ENCODE measurements at regions not wholly inside any gene's neighbourhood (a gene's known extent, or its start where the extent isn't known, plus 50 kb on each side); places are given as distances from the start of the nearest gene placed in this dataset.
A peak's percentile ranks its signal among the peaks of the same experiment; 100 is the strongest.

GRCh38 chr3:117495620-117496019 is 786.0 kb downstream of the TUSC7 start:
- H3K27me3 ChIP-seq (ENCODE audit: insufficient read depth, low read length) = no peaks in the 10 kb centered on the region
- DNase-seq (ENCODE audit: low read depth) = peak; percentile 2
- no peak overlapping the region for H3K27ac ChIP-seq (ENCODE audit: low read depth, low read length)
- Mint-ChIP-seq H3K36me3 (ENCODE audit: low read depth, unreplicated experiment) (no peaks in the 10 kb centered on the region), H3K4me1 (ENCODE audit: low read depth, unreplicated experiment) (no peaks in the 10 kb centered on the region), H3K27ac (ENCODE audit: unreplicated experiment) (no peak overlapping the region), H3K9me3 (ENCODE audit: unreplicated experiment) (no peaks in the 10 kb centered on the region), H3K4me3 (ENCODE audit: unreplicated experiment) (no peak overlapping the region), H3K27me3 (ENCODE audit: low read depth, unreplicated experiment) (no peaks in the 10 kb centered on the region)
- H4K20me1 ChIP-seq (ENCODE audit: insufficient read depth, low read length) = no peaks in the 10 kb centered on the region
- no peak overlapping the region for H3K4me3 ChIP-seq (ENCODE audit: insufficient read depth, low read depth, low read length)
- TF ChIP-seq CTCF (IDR thresholded peaks at IDR 0.05; ENCODE audit: insufficient read depth, low read depth, low read length) (no peak), EZH2 (IDR thresholded peaks at IDR 0.05; ENCODE audit: insufficient read depth, low read length) (no peak)
- H3K4me1 ChIP-seq (ENCODE audit: insufficient read depth, low read length) = no peaks in the 10 kb centered on the region
- H3K79me2 ChIP-seq (ENCODE audit: insufficient read depth, low read length) = no peaks in the 10 kb centered on the region
- no peak overlapping the region for H2AFZ ChIP-seq (ENCODE audit: low read depth, low read length)
- H3K9me3 ChIP-seq (ENCODE audit: insufficient read depth, low read depth, low read length) = no peaks in the 10 kb centered on the region
- H3K4me2 ChIP-seq (ENCODE audit: low read length) = no peak overlapping the region
- FAIRE-seq = no peak
- no peak overlapping the region for H3K9ac ChIP-seq (ENCODE audit: low read length)
- H3K36me3 ChIP-seq (ENCODE audit: insufficient read depth, low read length) = no peaks in the 10 kb centered on the region

- TF ChIP-seq EZH2 (IDR thresholded peaks at IDR 0.05; ENCODE audit: insufficient read depth, low read length) (no peak), CTCF (IDR thresholded peaks at IDR 0.05; ENCODE audit: insufficient read depth, low read depth, low read length) (no peak)
- Histone ChIP-seq H3K4me3 (ENCODE audit: insufficient read depth, low read depth, low read length) (no peak overlapping the region), H2AFZ (ENCODE audit: low read depth, low read length) (no peak overlapping the region), H3K4me1 (ENCODE audit: insufficient read depth, low read length) (no peaks in the 10 kb centered on the region), H3K4me2 (ENCODE audit: low read length) (no peak overlapping the region), H3K27ac (ENCODE audit: low read depth, low read length) (no peak overlapping the region), H3K79me2 (ENCODE audit: insufficient read depth, low read length) (no peaks in the 10 kb centered on the region), H3K27me3 (ENCODE audit: insufficient read depth, low read length) (no peaks in the 10 kb centered on the region), H3K9ac (ENCODE audit: low read length) (no peak overlapping the region), H3K9me3 (ENCODE audit: insufficient read depth, low read depth, low read length) (no peaks in the 10 kb centered on the region), H4K20me1 (ENCODE audit: insufficient read depth, low read length) (no peaks in the 10 kb centered on the region), H3K36me3 (ENCODE audit: insufficient read depth, low read length) (no peaks in the 10 kb centered on the region)
- no peak for DNase-seq (ENCODE audit: low read depth)
- H3K4me1 Mint-ChIP-seq (ENCODE audit: low read depth, unreplicated experiment) = no peaks in the 10 kb centered on the region
- no peak overlapping the region for H3K27ac Mint-ChIP-seq (ENCODE audit: unreplicated experiment)
- no peak for FAIRE-seq
- H3K36me3 Mint-ChIP-seq (ENCODE audit: low read depth, unreplicated experiment) = no peaks in the 10 kb centered on the region
- no peak overlapping the region for H3K4me3 Mint-ChIP-seq (ENCODE audit: unreplicated experiment)
- H3K27me3 Mint-ChIP-seq (ENCODE audit: low read depth, unreplicated experiment) = no peaks in the 10 kb centered on the region
- H3K9me3 Mint-ChIP-seq (ENCODE audit: unreplicated experiment) = no peaks in the 10 kb centered on the region
Measured at GRCh38 chr3:117499189-117499870, 789.8 kb downstream of the TUSC7 start.

- no peak overlapping the region for H3K9ac ChIP-seq (ENCODE audit: low read length)
- Mint-ChIP-seq H3K27me3 (ENCODE audit: low read depth, unreplicated experiment) (no peaks in the 10 kb centered on the region), H3K4me3 (ENCODE audit: unreplicated experiment) (no peak overlapping the region), H3K9me3 (ENCODE audit: unreplicated experiment) (peaks cover 2% of the 10 kb centered on the region), H3K27ac (ENCODE audit: unreplicated experiment) (no peak overlapping the region), H3K36me3 (ENCODE audit: low read depth, unreplicated experiment) (no peaks in the 10 kb centered on the region), H3K4me1 (ENCODE audit: low read depth, unreplicated experiment) (peaks cover 9% of the 10 kb centered on the region)
- DNase-seq (ENCODE audit: low read depth) (no peak), FAIRE-seq (no peak)
- H2AFZ ChIP-seq (ENCODE audit: low read depth, low read length) = no peak overlapping the region
- no peaks in the 10 kb centered on the region for H3K27me3 ChIP-seq (ENCODE audit: insufficient read depth, low read length)
- no peak overlapping the region for H3K4me2 ChIP-seq (ENCODE audit: low read length)
- H3K27ac ChIP-seq (ENCODE audit: low read depth, low read length) = no peak overlapping the region
- TF ChIP-seq CTCF (IDR thresholded peaks at IDR 0.05; ENCODE audit: insufficient read depth, low read depth, low read length) (no peak), EZH2 (IDR thresholded peaks at IDR 0.05; ENCODE audit: insufficient read depth, low read length) (no peak)
- H3K36me3 ChIP-seq (ENCODE audit: insufficient read depth, low read length) = no peaks in the 10 kb centered on the region
- no peak overlapping the region for H3K4me3 ChIP-seq (ENCODE audit: insufficient read depth, low read depth, low read length)
- H3K4me1 ChIP-seq (ENCODE audit: insufficient read depth, low read length) = peaks cover 7% of the 10 kb centered on the region
- no peaks in the 10 kb centered on the region for H3K79me2 ChIP-seq (ENCODE audit: insufficient read depth, low read length)
- no peaks in the 10 kb centered on the region for H4K20me1 ChIP-seq (ENCODE audit: insufficient read depth, low read length)
- H3K9me3 ChIP-seq (ENCODE audit: insufficient read depth, low read depth, low read length) = no peaks in the 10 kb centered on the region
Measured at GRCh38 chr3:117507958-117508357, 798.4 kb downstream of the TUSC7 start.

Data from astrocyte (in vitro differentiated cells and primary cell).